ENCODE measurements at regions not wholly inside any gene's neighbourhood (a gene's known extent, or its start where the extent isn't known, plus 50 kb on each side); places are given as distances from the start of the nearest gene placed in this dataset.
"Not testable (repeated sequence)": the region's sequence is repeated elsewhere in the genome, so short reads cannot be mapped to it uniquely, and the experiment has no call there.

DNA sequence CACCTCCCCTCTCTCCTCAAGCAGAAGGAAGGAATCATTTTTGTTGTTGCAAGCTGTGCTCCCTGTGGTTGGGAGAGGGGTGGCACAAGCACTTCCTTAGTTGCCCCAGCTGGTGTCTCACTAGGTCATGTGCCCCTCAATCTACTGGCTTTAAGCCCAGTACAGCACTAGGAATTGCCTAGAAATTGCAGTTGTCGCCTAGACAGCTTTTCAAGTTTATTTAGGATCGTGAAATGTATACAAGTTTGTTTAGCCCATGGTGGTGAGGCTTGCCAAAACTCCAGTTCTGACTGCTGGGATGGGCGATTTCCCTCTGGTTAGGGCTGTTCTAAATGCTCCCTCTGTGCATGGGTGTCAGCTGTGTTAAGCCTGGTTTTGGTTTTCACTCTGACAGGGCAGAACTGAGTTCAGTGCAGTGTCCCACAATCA is 126.8 kb upstream of the ZNF644 start:
- peak; percentile 85 for DNase-seq

DNA sequence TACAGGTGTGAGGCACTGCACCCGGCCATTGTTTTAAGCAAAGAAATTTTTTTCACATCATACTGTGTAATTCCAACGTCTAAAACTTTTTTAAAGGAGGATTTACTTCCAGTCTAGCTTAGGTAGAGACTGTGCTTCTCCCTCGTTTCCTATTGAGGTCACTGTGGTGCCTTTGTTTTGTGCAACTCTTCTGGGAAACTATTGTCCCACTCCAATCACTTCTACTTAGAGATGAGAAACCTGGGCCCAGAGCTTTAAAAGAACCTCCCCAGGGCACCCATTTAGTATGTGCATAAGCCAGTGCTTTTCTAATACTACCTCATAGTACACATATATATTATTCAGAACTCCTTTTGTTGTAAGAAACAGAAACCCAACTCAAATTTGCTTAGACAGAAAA is 120.0 kb upstream of the ZNF644 start:
- no peak for DNase-seq

DNA sequence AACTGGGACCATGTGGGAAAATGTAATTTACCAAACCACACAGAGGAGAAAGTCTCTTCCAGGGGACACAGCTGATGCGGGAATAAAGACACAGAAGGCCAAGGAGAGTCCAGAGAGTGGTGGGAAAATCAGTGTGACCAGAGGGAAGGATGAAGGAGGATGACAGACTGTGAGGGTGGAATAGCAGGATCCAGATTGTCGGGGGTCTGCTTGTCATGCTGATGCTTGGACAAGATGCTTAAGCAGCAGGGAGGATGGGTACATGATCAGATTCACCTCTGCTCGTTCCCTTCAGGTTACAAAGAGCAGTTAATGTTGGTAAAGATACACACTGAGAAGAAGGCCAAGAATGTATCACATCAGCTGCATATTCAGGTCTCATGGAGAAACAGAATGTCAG is 117.1 kb upstream of the ZNF644 start:
- DNase-seq, result no peak

DNA sequence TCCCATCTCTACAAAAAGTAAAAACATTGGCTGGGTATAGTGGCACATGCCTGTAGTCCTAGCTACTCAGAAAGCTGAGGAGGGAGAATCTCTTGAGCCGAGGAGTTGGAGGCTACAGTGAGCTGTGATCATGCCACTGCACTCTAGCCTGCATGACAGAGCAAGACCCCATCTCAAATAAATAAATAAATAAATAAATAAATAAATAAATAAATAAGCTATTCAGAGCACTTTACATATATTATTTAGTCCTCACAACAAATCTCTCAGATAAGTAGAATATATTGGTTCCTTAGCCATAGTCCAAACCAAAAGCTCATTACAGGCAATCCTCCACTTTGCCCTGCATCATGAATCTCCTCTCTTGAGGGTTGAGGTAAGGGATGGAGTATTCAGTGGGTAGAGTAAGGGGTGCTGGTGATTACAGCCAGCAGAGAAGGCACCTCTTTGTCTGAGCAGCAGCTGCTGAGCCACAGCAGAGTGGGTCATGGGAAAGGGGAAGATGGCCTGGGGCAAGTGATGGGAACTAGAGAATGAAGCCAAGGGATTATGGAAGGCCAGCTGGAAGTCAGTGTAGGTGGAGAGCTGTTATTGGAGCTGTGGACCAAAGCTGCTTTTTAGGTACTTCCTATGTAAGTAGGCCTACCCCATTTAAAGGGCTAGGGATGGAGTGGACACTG is 115.5 kb upstream of the ZNF644 start:
- DNase-seq, result no peak

DNA sequence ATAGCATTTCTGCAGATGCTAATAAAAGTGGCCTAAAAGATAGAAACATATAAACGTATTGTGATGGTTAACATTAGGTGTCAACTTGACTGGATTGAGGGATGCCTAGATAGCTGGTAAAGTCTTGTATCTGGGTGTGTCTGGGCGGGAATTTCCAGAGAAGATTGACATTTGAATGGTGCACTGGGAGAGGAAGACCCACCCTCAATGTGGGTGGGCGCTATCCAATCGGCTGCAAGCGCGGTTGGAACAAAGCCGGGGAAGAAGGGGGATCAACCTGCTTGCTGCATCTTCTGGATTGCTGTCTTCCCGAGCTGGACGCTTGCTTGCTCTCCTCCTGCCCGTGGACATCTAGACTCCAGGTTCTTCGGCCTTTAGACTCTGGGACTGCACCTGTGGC is 114.0 kb upstream of the ZNF644 start:
- DNase-seq, result no peak

DNA sequence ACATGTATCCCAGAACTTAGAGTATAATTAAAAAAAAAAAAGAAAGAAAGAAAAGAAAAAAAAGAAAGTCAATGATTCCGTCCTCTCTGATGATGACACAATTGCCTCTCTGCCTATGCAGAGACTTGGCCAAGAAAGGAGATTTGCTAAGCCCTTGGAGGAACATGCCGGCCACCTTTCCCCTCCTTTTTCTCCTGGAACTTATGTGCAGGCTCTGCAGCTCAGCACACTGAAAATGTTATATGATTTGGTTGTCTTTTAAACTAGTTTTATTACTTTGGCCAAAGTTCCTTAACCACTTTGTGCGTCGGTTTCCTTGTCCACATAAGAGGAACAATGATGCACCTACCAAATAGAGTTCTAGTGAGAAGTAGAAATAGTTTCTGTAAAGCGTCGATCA is 111.4 kb upstream of the ZNF644 start:
- no peak for DNase-seq

DNA sequence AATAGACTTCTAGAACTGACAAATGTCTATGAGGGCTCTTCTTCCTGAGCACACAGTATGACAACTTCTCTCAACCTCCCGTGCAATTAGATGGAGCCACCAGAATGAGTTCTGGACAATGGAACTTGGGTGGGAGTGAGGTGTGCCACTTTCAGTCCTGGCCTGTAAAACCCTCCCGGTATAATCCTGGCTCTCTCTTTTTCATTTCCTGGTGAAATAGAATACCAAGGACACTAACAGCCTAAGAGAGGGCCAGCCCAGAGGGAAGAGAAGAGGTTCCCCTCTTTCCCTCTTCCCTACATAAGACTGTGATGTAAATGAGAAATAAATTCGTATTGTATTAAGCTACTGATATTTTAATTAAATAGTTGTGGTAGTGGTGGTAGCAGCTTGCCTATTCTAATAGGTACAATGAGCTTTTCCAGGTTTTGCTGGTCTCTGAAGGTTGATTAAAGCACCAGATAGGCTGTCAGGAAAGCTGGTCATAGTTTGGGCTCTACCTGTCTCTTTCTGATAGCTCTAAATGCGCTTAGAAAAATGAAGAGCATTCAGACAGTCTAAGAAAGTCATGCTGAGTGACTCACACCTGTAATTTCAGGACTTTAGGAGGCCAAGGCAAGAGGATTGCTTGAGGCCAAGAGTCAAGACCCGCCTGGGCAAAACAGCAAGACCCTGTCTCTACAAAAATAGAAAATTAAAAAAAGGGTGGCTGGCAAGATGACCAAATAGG is 108.6 kb upstream of the ZNF644 start:
- DNase-seq, result no peak

GRCh38 chr1:91129458-91129857 is 107.6 kb upstream of the ZNF644 start:
- no peak for DNase-seq

GRCh38 chr1:91129017-91129416 is 107.2 kb upstream of the ZNF644 start:
- no peak for DNase-seq

GRCh38 chr1:91124989-91125417 is 103.2 kb upstream of the ZNF644 start:
- DNase-seq, result no peak

GRCh38 chr1:91124290-91124985 is 102.6 kb upstream of the ZNF644 start:
- no peak for DNase-seq

DNA sequence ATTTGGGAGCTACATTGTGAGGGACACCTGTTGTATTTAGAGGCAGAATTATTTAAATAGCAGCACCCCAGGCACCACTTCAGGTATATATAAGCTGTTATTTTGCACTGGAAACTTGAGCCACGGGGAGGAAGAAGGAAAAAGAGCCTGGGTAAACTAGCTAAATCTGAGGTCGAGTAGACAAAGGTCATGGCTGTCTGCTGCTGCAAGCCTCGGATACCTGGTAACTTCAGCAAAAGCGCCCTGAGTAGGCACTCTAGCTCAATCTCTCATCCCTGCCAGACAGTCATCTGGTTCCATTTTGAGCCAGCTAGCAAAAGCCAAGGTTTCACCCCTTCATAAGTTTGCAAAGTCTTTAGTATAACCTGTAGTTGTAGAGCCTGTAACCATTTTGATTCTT is 101.9 kb upstream of the ZNF644 start:
- DNase-seq, result no peak

- no peak for DNase-seq
Observed at GRCh38 chr1:91123319-91123718, 101.5 kb upstream of the ZNF644 start.

GRCh38 chr1:91122106-91122717 is 100.4 kb upstream of the ZNF644 start:
- DNase-seq, result no peak

- no peak for DNase-seq
Observed at GRCh38 chr1:91121366-91121765, 99.5 kb upstream of the ZNF644 start.

- no peak for DNase-seq
Observed at GRCh38 chr1:91120936-91121335, 99.1 kb upstream of the ZNF644 start.

DNA sequence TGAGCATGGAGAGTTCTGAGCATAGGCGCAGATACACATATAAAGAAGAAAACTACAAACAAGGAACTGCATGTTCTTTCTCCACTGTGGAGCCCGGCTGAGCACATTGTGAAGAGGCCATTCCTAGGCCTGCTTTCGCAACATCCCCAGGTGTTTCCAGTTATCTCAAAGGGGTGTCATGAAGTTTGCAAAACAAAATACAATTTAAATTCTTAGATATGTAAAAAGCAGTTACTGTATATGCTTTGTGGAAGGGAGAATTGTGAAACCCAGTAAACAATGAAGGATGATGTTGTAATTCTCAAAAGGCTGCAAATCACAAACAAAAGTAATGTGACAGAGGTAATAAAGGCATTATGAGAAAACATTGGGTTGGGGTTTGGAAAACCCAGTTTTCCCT is 98.6 kb upstream of the ZNF644 start:
- DNase-seq, result no peak

GRCh38 chr1:91104712-91105111 is 82.9 kb upstream of the ZNF644 start:
- no peak for DNase-seq

- no peak for DNase-seq
Observed at GRCh38 chr1:91101328-91101727, 79.5 kb upstream of the ZNF644 start.

DNA sequence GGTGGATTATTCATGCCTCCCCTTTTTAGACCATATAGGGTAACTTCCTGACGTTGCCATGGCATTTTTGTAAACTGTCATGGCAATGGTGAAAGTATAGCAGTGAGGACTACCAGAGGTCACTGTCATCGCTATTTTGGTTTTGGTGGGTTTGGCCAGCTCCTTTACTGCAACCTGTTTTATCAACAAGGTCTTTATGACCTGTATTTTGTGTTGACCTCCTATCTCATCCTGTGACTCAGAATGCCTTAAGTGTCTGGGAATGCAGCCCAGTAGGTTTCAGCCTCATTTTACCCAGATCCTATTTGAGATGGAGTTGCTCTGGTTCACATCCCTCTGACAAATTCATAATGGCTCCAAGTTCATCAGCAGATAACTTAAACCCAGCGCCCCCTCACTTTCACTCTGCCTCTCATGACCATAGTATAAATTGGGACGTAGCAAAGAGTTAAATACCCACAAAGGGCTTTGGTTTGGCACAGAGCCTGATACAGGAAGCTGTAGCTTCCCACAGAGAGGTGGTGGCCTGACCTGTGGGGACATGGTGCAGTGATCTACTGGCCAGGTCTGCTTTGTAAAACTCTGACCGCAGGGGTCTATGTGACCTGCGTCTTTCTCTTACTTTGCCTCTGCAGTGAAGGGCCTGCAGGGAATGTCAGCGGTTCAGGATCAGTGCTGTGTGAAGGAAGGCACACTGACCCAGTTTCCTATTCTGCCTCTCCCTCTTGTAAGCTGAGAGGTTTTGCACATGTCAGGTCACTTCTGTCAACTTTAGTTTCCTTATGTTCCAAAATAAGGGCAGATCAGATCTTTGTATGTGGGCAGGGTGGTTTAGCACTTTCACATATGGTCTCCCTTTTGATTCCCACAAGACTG is 78.1 kb upstream of the ZNF644 start:
- no peak for DNase-seq

DNA sequence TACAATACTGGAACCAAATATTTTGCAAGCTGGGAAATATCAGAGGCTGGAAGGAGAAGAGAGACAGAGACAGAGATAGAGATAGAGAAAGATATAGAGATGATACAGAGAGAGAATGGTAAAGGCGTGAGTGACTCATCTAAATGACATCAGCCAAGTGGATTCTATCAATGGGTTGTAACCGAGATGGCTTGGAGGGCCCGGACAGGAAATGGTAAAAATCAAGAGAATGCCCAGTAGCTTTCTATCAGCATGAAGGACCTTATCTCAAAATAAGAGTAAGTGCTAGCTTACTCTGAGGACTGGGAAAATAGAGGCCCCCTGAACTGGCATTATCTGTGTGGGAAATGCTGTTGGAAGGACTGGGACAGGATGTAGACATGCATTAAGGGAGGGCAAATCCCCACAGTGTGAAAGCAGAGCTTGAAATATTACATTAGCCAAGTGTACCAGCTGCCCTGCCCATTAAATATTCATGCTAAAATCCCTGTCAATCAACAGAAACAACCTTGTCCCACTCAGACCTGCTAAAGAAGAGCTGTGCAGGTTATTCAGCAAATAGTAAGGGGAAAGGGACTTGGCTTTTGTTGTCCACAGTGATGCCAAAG is 76.6 kb upstream of the ZNF644 start:
- no peak for DNase-seq

GRCh38 chr1:91095321-91095720 is 73.5 kb upstream of the ZNF644 start:
- DNase-seq, result not testable (repeated sequence)

Data from COR-L47 (cell line).